NB4 (cell line): ENCODE measurements at regions not wholly inside any gene's neighbourhood (a gene's known extent, or its start where the extent isn't known, plus 50 kb on each side); places are given as distances from the start of the nearest gene placed in this dataset.

Experiments
- DNase-seq: peaks from one replicate; pipeline ENCODE4 v3.0.0; 2010; ENCODE audit warnings: low read depth
- H3K4me3 ChIP-seq: one replicate; pipeline ENCODE4 v1.5.1; 2011; ENCODE audit warnings: mild to moderate bottlenecking, low read depth, low read length, moderate library complexity
- CTCF ChIP-seq: IDR thresholded peaks from one replicate; pipeline ENCODE4 v1.5.1; 2012; ENCODE audit warnings: low read depth, low read length
- MAX ChIP-seq: IDR thresholded peaks from 2 replicates; pipeline ENCODE4 v1.6.1; 2011; ENCODE audit warnings: low read depth, low read length
- MYC ChIP-seq: IDR thresholded peaks from 2 replicates; pipeline ENCODE4 v1.6.1; 2011; ENCODE audit warnings: low read depth, low read length
- POLR2A ChIP-seq: IDR thresholded peaks from 2 replicates; pipeline ENCODE4 v1.6.1; 2011; ENCODE audit warnings: mild to moderate bottlenecking; ENCODE audit not compliant: insufficient read length; ENCODE audit errors: extremely low read depth

- TF ChIP-seq MAX (no peak), POLR2A (no peak), MYC (no peak), CTCF (no peak)
- DNase-seq: no peak
- H3K4me3 ChIP-seq: no peak overlapping the region
Measured at GRCh38 chr7:22662036-22662435, 65.0 kb upstream of the IL6 start.

- H3K4me3 ChIP-seq: no peak overlapping the region
- peak; percentile 36 for DNase-seq
- TF ChIP-seq MAX: no peak
- peak; percentile 75 for TF ChIP-seq CTCF
- TF ChIP-seq MYC: no peak
- no peak for TF ChIP-seq POLR2A
Measured at GRCh38 chr7:22660732-22661131, 66.3 kb upstream of the IL6 start.

- no peak overlapping the region for H3K4me3 ChIP-seq
- no peak for DNase-seq
Measured at GRCh38 chr7:22660293-22660692, 66.7 kb upstream of the IL6 start.

GRCh38 chr7:22659741-22660140 lies 67.3 kb upstream of the IL6 start:
- no peak for TF ChIP-seq CTCF
- no peak for TF ChIP-seq MYC
- no peak for TF ChIP-seq MAX
- TF ChIP-seq POLR2A: no peak
- no peak for DNase-seq
- H3K4me3 ChIP-seq: no peak overlapping the region

More at GRCh38 chr7:22660293-22660692, 66.7 kb upstream of the IL6 start:
- TF ChIP-seq CTCF (no peak), MYC (no peak)

GRCh38 chr7:22658031-22658430 lies 69.0 kb upstream of the IL6 start:
- DNase-seq: no peak
- H3K4me3 ChIP-seq: no peak overlapping the region
- TF ChIP-seq MAX: no peak
- no peak for TF ChIP-seq CTCF
- no peak for TF ChIP-seq POLR2A
- TF ChIP-seq MYC: no peak

GRCh38 chr7:22657479-22657878 lies 69.5 kb upstream of the IL6 start:
- no peak for TF ChIP-seq MAX
- no peak for TF ChIP-seq POLR2A
- TF ChIP-seq CTCF: no peak
- no peak for TF ChIP-seq MYC
- DNase-seq: no peak
- no peak overlapping the region for H3K4me3 ChIP-seq
